HG03520 (cell line): ENCODE measurements at regions not wholly inside any gene's neighbourhood (a gene's known extent, or its start where the extent isn't known, plus 50 kb on each side); places are given as distances from the start of the nearest gene placed in this dataset.
"Not testable (repeated sequence)": the region's sequence is repeated elsewhere in the genome, so short reads cannot be mapped to it uniquely, and the experiment has no call there.

Experiments
- ATAC-seq: cut with Tn5 transposase; IDR thresholded peaks from one replicate; pipeline ENCODE4 v1.9.1; 2021; ENCODE audit warnings: mild to moderate bottlenecking, moderate library complexity; ENCODE audit not compliant: unreplicated experiment

DNA sequence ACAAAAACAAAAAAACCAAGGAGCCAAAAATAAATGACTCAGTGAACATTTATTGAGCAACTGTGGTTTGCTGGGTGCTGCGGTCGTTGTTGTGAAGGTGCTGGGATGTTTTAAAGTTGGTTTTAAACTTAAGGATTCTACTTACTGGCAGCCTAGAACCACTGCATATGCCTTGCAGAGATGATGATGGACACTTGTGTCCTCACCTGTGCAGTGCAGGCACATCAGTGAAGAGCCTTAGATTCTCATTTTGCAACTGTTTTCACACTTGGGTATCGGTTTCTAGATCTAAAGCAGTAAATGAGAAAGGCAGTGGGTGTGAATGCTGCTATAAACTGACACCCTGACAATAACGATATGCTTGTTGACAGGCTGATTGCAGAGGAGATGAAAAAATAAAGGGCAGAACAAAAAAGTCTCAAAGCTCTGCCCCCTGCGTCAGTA lies 68.8 kb downstream of the UTRN start:
- peak; percentile 62 for ATAC-seq

DNA sequence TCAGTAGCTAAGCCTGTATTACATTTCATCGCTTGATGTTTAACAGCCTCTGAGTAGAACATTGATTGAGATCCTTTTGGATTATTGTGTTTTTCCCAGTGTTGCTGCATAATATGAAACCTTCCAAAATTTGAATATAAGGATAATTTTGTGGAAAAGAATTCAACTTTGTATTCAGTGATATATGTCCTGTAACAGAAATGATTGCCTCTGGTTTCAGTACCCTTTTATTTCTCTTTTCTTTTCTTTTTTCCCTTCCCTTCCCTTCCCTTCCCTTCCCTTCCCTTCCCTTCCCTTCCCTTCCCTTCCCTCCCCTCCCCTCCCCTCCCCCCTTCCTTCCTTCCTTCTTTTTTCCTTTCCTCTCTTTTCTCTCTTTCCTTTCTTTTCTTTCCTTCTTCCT lies 74.6 kb downstream of the UTRN start:
- no peak for ATAC-seq

DNA sequence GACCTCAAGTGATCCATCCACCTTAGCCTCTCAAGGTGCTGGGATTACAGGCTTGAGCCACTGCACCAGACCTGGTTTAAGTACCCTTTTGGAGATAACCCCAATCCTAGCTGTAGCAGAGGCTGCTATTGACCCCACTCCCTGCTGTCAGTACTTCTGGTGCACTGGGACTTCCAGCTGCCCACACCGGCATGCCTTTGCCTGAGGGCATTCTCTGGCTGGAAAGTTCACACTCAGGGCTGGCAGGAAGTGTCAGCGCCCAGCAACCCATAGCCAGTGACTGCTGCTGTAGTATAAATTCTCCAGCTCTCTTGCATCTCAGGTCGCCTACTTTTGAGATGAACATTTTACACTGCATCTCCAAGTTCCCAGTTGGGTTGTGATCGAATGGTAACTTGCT lies 75.3 kb downstream of the UTRN start:
- ATAC-seq, result no peak

DNA sequence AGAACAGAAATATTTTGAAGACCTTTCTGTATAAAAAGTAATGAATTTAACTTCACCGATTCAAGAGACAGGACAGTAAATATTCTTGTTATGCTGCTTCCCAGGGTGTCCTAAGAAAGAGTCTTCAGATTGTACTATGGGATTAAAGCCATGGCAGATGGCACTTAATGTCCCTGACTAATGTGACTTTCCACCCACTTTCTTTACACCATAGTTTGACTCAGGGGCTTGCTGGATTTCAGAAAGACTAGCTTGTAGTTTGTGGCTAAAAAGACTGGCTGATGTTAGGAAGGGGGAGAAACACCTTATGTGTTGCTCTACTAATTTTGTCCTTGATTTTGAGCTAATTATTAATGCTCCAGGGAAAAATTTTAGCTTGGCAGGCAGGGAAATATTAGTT lies 75.9 kb downstream of the UTRN start:
- no peak for ATAC-seq

DNA sequence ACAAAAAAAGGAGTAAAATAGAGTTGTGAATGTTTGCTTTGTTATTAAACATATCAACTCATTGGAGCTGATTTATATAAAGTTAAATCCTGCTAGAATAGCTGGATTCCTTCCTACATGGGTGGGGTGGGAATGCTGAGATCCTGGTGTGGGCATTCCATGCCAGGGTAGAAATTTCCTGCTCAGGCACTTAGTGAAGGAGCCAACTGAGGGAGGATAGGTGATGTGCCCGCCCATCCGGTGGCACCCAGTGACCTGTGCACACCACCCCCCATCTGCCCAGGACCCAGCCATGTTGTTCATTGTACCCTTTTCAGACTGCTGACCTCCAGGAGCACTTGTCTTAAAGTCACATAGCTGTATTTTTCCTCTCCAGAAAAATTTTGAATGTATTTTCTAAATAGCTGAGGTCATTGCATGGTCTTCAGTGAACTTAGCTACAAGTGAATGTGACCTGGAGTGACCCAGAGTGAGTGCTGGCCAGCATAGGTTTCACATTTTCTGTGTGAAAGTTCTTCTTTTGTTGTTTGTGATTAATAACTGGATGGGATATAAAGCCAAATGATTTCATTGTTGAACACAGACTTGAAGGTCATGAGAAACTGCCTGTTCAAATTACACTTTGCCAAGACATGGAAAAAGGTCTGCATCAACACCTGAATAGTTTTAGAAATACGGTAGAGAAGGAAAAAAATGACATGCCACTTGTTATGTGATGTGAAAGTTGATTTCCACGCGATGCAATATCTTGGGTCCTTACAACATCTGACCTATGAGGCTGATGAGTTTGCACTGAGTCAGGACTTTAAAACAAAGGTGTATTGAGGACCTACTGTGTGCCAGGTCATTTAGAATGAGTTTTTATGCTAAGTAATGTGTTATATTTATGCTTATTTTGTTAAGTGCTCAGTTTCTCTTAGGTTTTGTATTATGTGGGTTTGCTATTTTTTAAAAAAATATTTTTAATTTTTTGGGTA lies 77.2 kb downstream of the UTRN start:
- ATAC-seq, result no peak

DNA sequence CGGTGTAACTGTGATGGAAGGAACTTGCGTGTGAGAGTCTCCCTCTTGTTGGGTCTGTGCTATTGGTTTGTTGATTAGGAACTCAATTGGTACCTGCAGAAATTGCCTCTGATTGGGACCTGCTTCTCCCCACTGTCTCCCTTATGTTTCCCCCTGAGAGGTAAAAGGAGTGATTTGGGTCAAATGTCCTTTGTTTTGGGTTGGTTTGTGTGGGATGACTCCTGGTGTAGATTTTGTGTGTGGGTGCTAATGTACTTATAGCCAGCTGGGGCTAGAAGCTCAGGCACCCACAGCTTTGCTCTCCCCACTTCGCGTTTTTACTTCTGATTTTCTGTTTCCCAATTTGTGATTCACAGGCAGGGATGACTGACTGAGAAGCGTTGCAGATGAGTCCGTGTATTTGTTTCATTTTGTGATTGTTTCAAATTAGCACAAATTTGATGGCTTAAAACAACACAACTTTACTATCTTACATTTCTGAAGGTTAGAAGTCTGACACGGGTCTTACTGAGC lies 79.1 kb downstream of the UTRN start:
- no peak for ATAC-seq

DNA sequence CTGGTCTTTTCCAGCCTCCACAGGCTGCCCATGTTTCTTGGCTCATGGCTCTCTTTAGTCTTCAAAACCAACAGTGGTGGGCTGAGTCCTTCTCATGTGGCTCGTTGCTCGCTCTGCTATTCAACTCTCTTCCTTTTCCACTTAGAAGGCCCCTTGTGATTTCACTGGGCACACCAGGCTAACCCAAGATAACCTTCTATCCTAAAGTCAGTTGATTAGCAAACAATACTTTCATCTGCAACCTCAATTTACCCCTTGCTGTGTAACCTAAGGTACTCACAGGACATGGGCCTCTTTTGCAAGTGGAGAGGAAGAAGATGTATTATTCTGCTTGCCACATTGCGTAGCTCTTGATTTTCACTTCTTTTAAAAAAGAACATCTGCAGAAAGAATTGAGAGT lies 79.6 kb downstream of the UTRN start:
- no peak for ATAC-seq

DNA sequence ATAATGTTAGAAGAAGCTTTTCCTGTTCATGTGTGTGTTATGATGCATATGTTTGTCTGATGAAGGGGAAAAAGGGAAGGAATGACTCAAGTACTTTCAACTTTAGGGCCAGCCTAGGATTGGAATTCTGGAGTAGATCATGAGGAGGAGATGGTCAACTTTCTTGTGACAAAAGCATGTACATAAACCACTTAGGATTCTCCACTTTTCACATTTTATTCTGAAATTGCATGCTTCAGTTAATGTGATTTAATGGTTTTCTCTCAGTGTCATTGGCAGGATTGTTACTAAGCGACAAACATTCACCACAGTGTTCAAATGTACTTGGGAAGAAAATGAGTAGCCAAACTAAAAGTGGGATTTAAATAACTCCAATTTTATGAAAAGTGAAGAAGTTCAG lies 80.1 kb downstream of the UTRN start:
- no peak for ATAC-seq

DNA sequence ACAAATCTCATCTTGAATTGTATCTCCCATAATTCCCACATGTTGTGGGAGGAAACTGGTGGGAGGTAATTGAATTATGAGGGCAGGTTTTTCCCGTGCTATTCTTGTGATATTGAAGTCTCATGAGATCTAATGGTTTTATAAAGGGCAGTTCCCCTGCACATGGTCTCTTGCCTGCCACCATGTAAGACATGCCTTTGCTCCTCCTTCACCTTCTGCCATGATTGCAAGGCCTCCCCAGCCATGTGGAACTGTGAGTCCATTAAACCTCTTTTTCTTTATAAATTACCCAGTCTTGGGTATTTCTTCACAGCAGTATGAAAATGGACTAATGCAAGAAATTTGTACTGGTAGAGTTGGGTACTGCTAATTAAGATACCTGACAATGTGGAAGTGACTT lies 84.6 kb downstream of the UTRN start:
- not testable (repeated sequence) for ATAC-seq

DNA sequence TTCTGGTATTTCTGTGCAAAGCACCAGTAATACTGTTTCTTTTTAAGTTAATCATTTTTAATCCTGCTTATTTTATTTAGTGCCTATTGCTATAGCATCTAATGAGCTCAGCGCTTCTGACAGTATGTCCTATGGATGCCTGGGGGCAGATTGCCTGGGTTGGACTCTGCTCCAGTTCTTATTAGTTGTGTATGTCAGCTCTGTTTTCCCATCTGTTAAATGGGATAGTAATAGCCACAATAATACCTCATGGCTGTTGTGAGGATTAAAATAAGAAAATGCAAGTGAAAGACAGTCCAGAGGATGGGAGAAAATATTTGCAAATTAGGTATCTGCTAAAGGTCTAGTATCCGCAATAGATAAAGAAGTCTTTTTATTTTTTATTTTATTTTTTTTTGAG lies 87.0 kb downstream of the UTRN start:
- no peak for ATAC-seq

DNA sequence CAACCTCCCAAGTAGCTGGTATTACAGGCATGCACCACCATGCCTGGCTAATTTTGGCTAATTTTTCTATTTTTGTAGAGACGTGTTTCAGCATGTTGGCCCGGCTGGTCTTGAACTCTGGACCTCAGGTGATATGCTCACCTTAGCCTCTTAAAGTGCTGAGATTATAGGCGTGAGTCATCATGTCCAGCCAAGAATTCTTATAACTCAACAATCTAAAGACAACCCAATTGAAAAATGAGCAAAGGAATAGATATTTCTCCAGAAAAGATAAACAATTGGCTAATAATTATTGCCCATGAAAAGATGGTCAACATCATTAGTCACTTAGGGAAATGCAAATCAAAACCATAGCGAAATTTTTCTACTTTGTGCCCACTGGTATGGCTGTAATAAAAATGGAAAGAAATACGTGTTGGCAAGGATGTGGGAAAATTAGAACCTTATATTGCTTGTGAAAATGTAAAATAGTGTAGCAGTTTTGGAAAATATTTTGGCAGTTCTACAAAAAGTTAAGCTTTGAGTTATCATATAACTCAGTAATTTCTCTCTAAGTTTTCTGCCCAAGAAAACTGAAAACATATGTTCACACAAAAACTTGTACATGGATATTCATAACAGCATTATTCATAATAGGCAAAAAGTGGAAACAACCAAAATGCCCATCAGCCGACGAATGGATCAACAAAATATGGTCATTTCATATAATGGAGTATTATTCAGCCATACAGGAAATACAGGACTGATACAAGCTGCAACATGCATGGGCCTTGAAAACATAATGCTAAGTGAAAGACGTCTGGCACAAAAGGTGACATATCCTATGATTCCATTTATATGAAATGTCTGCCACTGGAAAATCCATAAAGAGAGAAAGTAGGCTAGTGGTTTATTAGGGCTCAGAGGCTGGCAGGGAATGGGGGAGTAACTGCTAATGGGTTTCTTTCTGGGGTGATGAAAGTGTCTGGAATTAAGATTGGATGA lies 87.8 kb downstream of the UTRN start:
- ATAC-seq, result no peak

DNA sequence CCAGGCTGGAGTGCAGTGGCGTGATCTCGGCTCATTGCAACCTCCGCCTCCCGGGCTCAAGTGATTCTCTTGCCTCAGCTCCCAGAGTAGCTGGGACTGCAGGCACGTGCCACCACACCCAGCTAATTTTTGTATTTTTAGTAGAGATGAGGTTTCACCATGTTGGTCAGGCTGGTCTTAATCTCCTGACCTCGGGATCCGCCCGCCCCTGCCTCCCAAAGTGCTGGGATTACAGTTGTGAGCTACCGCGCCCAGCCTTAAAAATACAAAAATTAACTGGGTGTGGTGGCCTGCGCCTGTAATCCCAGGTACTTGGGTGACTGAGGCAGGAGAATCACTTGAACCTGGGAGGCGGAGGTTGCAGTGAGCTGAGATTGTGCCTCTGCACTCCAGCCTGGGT lies 89.4 kb downstream of the UTRN start:
- ATAC-seq, result not testable (repeated sequence)

DNA sequence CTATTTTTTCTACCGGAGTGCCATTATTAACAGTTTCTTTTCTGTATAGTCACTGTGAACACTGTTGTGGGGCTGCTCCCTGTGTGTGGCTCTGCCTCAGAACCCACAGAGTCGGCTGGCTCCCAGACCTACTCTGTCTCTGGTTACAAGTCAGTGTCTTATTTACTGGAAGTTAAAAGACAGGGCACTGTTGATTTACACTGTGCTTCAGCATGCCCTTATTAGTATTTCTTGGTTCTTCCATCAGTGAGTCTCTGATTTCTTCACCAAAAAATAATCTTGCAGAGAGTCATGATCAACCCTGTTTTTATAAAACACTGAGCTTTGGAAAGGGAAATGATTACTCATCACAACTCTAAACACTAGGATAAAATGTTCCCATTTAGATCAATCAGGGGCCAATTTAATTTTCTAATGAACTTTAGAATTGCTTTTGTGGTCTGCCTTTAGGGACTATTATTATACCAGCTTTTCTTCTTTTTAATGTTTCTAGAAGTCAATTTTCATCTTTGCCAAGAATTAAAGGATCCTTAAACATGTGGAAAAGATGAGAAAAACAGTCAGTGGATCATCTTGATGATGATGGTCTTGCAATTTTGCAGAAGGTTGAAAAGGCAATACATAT lies 92.6 kb downstream of the UTRN start:
- ATAC-seq, result no peak

DNA sequence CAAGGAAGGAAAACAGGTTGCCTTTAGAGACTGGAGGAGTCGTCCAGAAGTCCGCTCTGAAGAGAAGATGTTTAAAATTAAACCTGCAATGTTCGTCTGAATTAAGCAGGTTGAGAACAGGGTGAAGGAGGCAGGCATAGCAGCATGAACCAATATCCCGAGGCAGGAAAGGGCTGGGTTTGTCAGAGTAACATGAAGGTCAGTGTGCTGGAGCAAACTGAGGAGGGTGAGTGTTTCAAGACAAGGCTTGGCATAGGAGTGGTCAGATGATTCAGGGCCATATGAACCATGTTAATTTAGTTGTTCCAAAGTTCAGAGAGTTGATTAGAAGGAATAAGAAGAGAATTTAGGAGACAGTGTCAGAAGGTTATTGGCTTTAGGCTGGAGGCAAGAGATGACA lies 93.3 kb downstream of the UTRN start:
- no peak for ATAC-seq

DNA sequence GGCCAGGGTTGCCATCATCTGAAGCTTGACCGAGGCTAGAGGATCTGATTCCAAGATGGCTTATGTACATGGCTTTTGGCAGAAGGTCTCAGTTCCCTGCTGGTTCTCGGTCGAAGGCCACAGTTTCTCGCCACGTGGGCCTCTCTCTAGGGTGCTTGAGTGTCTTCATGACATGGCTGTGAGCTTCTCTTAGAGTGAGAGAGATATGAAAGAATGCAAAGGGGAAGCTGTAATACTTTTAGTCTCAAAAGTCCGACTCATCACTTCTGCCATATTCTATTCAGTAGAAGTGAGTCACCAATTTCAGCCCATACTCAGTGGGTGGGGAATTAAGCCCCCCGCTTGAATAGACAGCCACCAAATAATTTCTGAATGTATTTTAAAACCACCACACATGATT lies 94.2 kb downstream of the UTRN start:
- no peak for ATAC-seq

DNA sequence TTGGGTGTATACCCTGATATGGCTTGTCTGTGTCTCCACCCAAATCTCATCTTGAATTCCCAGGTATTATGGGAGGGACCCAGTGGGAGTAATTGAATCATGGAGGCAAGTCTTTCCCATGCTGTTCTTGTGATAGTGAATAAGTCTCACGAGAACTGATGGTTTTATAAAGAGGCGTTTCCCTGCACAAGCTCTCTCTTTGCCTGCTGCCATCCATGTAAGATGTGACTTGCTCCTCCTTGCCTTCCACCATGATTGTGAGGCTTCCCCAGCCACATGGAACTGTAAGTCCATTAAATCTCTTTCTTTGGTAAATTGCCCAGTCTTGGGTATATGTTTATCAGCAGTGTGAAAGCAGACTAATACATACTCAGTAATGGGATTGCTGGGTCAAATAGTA lies 96.4 kb downstream of the UTRN start:
- not testable (repeated sequence) for ATAC-seq

DNA sequence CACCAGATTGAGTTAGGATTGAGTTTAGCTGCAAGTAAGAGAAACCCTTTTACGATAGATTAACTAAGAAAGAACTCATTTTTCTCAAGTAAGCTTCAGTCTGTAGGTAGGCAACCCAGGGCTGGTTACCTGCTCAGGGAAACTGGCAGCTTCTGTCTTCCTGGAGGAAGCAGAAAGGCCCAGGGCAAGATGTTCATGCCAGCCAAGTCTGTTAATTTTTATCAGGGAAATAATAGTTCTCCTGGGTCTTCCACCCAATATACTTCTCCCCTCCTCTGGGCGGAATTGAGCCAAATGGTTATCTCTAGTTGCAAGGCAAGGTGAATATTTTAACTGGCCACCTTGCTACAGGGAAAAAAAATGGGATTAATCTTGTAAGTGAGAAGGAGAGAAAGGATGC lies 98.2 kb downstream of the UTRN start:
- ATAC-seq, result no peak

DNA sequence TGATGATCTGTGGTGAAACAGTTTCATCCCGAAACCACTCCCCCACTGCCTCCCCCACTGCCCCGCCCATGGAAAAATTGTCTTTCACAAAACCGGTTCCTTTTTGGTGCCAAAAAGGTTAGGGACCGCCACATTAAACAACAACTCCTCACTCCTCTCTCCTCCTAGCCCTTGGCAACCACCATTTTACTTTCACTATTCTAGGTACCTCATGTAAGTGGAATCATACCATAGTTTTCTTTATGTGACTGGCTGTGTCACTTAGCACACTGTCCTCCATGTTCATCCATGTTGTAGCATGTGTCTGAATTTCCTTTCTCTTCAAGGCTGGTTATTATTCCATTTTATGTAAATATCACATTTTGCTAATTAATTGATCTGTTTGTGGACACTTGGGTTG lies 99.3 kb downstream of the UTRN start:
- ATAC-seq, result no peak

DNA sequence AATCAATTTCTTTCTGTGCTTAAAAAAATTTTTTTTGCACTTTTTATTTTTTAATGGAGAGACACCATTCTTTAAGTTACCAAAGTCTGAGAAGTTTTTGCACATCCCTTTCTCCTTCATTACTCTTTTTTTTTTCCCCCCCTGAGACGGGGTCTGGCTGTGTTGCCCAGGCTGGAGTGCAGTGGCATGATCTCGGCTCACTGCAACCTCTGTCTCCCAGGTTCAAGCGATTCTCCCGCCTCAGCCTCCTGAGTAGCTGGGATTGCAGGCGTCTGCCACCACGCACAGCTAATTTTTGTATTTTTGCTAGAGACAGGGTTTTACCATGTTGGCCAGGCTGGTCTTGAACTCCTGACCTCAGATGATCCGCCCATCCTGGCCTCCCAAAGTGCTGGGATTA lies 104.3 kb downstream of the UTRN start:
- not testable (repeated sequence) for ATAC-seq

DNA sequence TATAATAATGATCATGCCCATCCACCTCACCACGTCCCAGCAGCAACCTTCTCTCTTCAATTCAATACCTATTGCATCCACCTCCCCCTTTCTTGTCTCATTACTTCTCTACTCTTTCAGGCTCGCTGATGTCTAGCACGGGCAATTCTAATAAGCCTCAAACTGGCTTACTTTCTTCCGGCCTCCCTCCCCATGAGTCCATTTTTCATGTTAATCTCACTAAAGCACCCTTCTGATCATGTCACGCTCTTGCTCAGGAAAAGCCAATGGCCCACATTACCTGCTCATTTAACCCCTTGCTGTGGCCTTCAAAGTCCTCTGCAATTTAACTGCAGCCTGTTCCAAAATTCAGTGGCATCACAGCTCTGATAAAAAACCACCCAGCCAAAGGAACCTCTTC lies 105.1 kb downstream of the UTRN start:
- no peak for ATAC-seq

DNA sequence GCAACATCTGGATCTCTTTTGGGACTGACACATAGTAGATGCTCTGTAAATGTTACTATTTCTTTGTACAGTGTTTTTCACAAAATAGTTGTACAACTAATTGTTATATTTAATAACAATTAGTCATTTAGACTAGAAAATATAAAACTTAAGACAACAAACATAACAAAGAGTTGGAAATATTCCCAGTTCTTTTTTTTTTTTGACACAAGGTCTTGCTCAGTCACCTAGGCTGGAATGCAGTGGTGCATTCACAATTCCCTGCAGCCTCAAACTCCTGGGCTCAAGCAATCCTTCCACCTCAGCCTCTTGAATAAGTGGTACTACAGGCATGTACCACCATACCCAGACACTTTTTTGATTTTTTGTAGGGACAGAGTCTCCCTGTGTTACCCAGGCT lies 105.8 kb downstream of the UTRN start:
- ATAC-seq, result no peak
